ENCODE measurements at regions not wholly inside any gene's neighbourhood (a gene's known extent, or its start where the extent isn't known, plus 50 kb on each side); places are given as distances from the start of the nearest gene placed in this dataset.

GRCh38 chr10:44682507-44682906 lies 228.6 kb upstream of the TMEM72 start:
- Histone ChIP-seq H2BK12ac (ENCODE audit: low read length in 2 of 2) (no peak overlapping the region), H2BK120ac (ENCODE audit: low read depth, low read length) (no peak overlapping the region), H4K8ac (ENCODE audit: low read length) (no peak overlapping the region), H2BK5ac (ENCODE audit: low read depth, low read length, poor library complexity, severe bottlenecking) (no peak overlapping the region), H3K4me1 (ENCODE audit: control insufficient read depth, insufficient read depth, low read depth, low read length) (peaks cover 2% of the 10 kb centered on the region), H2BK15ac (ENCODE audit: low read depth, poor library complexity, severe bottlenecking) (no peak overlapping the region), H2AFZ (ENCODE audit: low read depth, low read length) (no peak overlapping the region), H3K23ac (ENCODE audit: low read length in 2 of 2) (no peak overlapping the region), H3K27me3 (ENCODE audit: control insufficient read depth in 1 of 2, insufficient read depth in 1 of 2, low read length in 2 of 2) (no peaks in the 10 kb centered on the region), H3K27ac (ENCODE audit: low read length, poor library complexity, severe bottlenecking) (no peak overlapping the region), H3K14ac (ENCODE audit: low read length in 2 of 2) (no peak overlapping the region), H4K91ac (ENCODE audit: low read length) (no peak overlapping the region), H3K36me3 (ENCODE audit: control insufficient read depth in 1 of 2, insufficient read depth in 2 of 2, low read depth in 1 of 2, low read length in 2 of 2) (no peaks in the 10 kb centered on the region), H3K4ac (ENCODE audit: low read depth in 1 of 2, low read length in 2 of 2) (no peak overlapping the region), H2AK5ac (ENCODE audit: low read length, severe bottlenecking) (no peak overlapping the region), H3K18ac (ENCODE audit: low read depth in 1 of 2, low read length in 2 of 2) (no peak overlapping the region), H3K4me3 (ENCODE audit: insufficient read depth in 1 of 2, low read depth in 1 of 2, low read length in 2 of 2) (no peak overlapping the region), H3K9me3 (ENCODE audit: control insufficient read depth, low read length) (no peaks in the 10 kb centered on the region), H3K9ac (ENCODE audit: low read length) (no peak overlapping the region), H3K79me1 (replicated peaks; ENCODE audit: low read length, poor library complexity, severe bottlenecking) (no peaks in the 10 kb centered on the region), H3K4me2 (ENCODE audit: low read length, poor library complexity, severe bottlenecking) (no peak overlapping the region)
- no peak for DNase-seq
- 90% methylated on average over 7 of the region's 7 CpGs for WGBS

- Histone ChIP-seq H3K4me2 (ENCODE audit: low read length, poor library complexity, severe bottlenecking) (no peak overlapping the region), H2BK5ac (ENCODE audit: low read depth, low read length, poor library complexity, severe bottlenecking) (no peak overlapping the region), H3K79me1 (replicated peaks; ENCODE audit: low read length, poor library complexity, severe bottlenecking) (no peaks in the 10 kb centered on the region), H3K4me1 (ENCODE audit: control insufficient read depth, insufficient read depth, low read depth, low read length) (peaks cover 2% of the 10 kb centered on the region), H3K27me3 (ENCODE audit: control insufficient read depth in 1 of 2, insufficient read depth in 1 of 2, low read length in 2 of 2) (no peaks in the 10 kb centered on the region), H3K23ac (ENCODE audit: low read length in 2 of 2) (no peak overlapping the region), H2AFZ (ENCODE audit: low read depth, low read length) (no peak overlapping the region), H4K91ac (ENCODE audit: low read length) (no peak overlapping the region), H3K9ac (ENCODE audit: low read length) (no peak overlapping the region), H2BK12ac (ENCODE audit: low read length in 2 of 2) (no peak overlapping the region), H3K9me3 (ENCODE audit: control insufficient read depth, low read length) (no peaks in the 10 kb centered on the region), H3K27ac (ENCODE audit: low read length, poor library complexity, severe bottlenecking) (no peak overlapping the region), H3K4me3 (ENCODE audit: insufficient read depth in 1 of 2, low read depth in 1 of 2, low read length in 2 of 2) (no peak overlapping the region), H4K8ac (ENCODE audit: low read length) (no peak overlapping the region), H2BK120ac (ENCODE audit: low read depth, low read length) (no peak overlapping the region), H3K36me3 (ENCODE audit: control insufficient read depth in 1 of 2, insufficient read depth in 2 of 2, low read depth in 1 of 2, low read length in 2 of 2) (no peaks in the 10 kb centered on the region), H3K4ac (ENCODE audit: low read depth in 1 of 2, low read length in 2 of 2) (no peak overlapping the region), H2AK5ac (ENCODE audit: low read length, severe bottlenecking) (no peak overlapping the region), H3K14ac (ENCODE audit: low read length in 2 of 2) (no peak overlapping the region), H2BK15ac (ENCODE audit: low read depth, poor library complexity, severe bottlenecking) (no peak overlapping the region), H3K18ac (ENCODE audit: low read depth in 1 of 2, low read length in 2 of 2) (no peak overlapping the region)
- no peak for DNase-seq
- 80% methylated on average over 1 of the region's 2 CpGs for WGBS
These were observed 226.5 kb upstream of the TMEM72 start for GRCh38 chr10:44684661-44685060.

GRCh38 chr10:44685220-44685619 lies 225.9 kb upstream of the TMEM72 start:
- Histone ChIP-seq H3K9ac (ENCODE audit: low read length) (no peak overlapping the region), H4K91ac (ENCODE audit: low read length) (no peak overlapping the region), H3K4me1 (ENCODE audit: control insufficient read depth, insufficient read depth, low read depth, low read length) (peaks cover 2% of the 10 kb centered on the region), H3K27me3 (ENCODE audit: control insufficient read depth in 1 of 2, insufficient read depth in 1 of 2, low read length in 2 of 2) (no peaks in the 10 kb centered on the region), H4K8ac (ENCODE audit: low read length) (no peak overlapping the region), H2BK12ac (ENCODE audit: low read length in 2 of 2) (no peak overlapping the region), H2BK15ac (ENCODE audit: low read depth, poor library complexity, severe bottlenecking) (no peak overlapping the region), H3K23ac (ENCODE audit: low read length in 2 of 2) (no peak overlapping the region), H2AFZ (ENCODE audit: low read depth, low read length) (no peak overlapping the region), H2BK120ac (ENCODE audit: low read depth, low read length) (no peak overlapping the region), H2AK5ac (ENCODE audit: low read length, severe bottlenecking) (no peak overlapping the region), H3K4me2 (ENCODE audit: low read length, poor library complexity, severe bottlenecking) (no peak overlapping the region), H3K4ac (ENCODE audit: low read depth in 1 of 2, low read length in 2 of 2) (no peak overlapping the region), H3K79me1 (replicated peaks; ENCODE audit: low read length, poor library complexity, severe bottlenecking) (no peaks in the 10 kb centered on the region), H3K18ac (ENCODE audit: low read depth in 1 of 2, low read length in 2 of 2) (no peak overlapping the region), H3K4me3 (ENCODE audit: insufficient read depth in 1 of 2, low read depth in 1 of 2, low read length in 2 of 2) (no peak overlapping the region), H2BK5ac (ENCODE audit: low read depth, low read length, poor library complexity, severe bottlenecking) (no peak overlapping the region), H3K27ac (ENCODE audit: low read length, poor library complexity, severe bottlenecking) (no peak overlapping the region), H3K36me3 (ENCODE audit: control insufficient read depth in 1 of 2, insufficient read depth in 2 of 2, low read depth in 1 of 2, low read length in 2 of 2) (no peaks in the 10 kb centered on the region), H3K14ac (ENCODE audit: low read length in 2 of 2) (no peak overlapping the region), H3K9me3 (ENCODE audit: control insufficient read depth, low read length) (no peaks in the 10 kb centered on the region)
- WGBS: 85% methylated on average over 6 of the region's 6 CpGs
- DNase-seq: no peak

- 80% methylated on average over 2 of the region's 2 CpGs for WGBS
- Histone ChIP-seq H2BK120ac (ENCODE audit: low read depth, low read length) (no peak overlapping the region), H3K4me3 (ENCODE audit: insufficient read depth in 1 of 2, low read depth in 1 of 2, low read length in 2 of 2) (no peak overlapping the region), H3K4ac (ENCODE audit: low read depth in 1 of 2, low read length in 2 of 2) (no peak overlapping the region), H3K9ac (ENCODE audit: low read length) (no peak overlapping the region), H3K18ac (ENCODE audit: low read depth in 1 of 2, low read length in 2 of 2) (no peak overlapping the region), H3K36me3 (ENCODE audit: control insufficient read depth in 1 of 2, insufficient read depth in 2 of 2, low read depth in 1 of 2, low read length in 2 of 2) (no peaks in the 10 kb centered on the region), H3K14ac (ENCODE audit: low read length in 2 of 2) (no peak overlapping the region), H2AFZ (ENCODE audit: low read depth, low read length) (no peak overlapping the region), H2BK5ac (ENCODE audit: low read depth, low read length, poor library complexity, severe bottlenecking) (no peak overlapping the region), H3K4me1 (ENCODE audit: control insufficient read depth, insufficient read depth, low read depth, low read length) (peaks cover 2% of the 10 kb centered on the region), H2BK12ac (ENCODE audit: low read length in 2 of 2) (no peak overlapping the region), H4K8ac (ENCODE audit: low read length) (no peak overlapping the region), H2BK15ac (ENCODE audit: low read depth, poor library complexity, severe bottlenecking) (no peak overlapping the region), H3K79me1 (replicated peaks; ENCODE audit: low read length, poor library complexity, severe bottlenecking) (no peaks in the 10 kb centered on the region), H3K9me3 (ENCODE audit: control insufficient read depth, low read length) (no peaks in the 10 kb centered on the region), H4K91ac (ENCODE audit: low read length) (no peak overlapping the region), H2AK5ac (ENCODE audit: low read length, severe bottlenecking) (no peak overlapping the region), H3K27me3 (ENCODE audit: control insufficient read depth in 1 of 2, insufficient read depth in 1 of 2, low read length in 2 of 2) (no peaks in the 10 kb centered on the region), H3K23ac (ENCODE audit: low read length in 2 of 2) (no peak overlapping the region), H3K4me2 (ENCODE audit: low read length, poor library complexity, severe bottlenecking) (no peak overlapping the region), H3K27ac (ENCODE audit: low read length, poor library complexity, severe bottlenecking) (no peak overlapping the region)
- DNase-seq: no peak
These were observed 225.4 kb upstream of the TMEM72 start for GRCh38 chr10:44685747-44686146.

Data from mesenchymal stem cell (in vitro differentiated cells and primary cell).